ENCODE measurements at regions not wholly inside any gene's neighbourhood (a gene's known extent, or its start where the extent isn't known, plus 50 kb on each side); places are given as distances from the start of the nearest gene placed in this dataset.
A peak's percentile ranks its signal among the peaks of the same experiment; 100 is the strongest.

DNA sequence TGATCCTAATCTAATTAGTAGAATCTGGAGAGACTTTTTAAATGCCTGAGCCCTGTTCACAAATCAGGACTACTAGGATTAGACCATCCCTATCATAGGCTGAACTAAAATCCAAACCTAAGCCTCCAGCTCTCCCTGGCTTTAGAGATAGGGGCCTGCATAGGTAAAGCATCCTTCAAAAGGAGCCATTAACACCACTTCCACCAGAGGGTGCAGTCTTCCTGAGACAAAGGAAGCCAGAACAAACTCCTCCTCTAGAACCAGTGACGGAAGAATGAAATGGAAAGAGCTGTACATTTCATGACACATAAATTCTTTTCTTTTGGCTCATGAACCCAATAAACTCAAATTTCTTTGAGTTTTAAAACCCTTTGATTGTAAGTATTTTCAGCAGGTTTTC lies 291.2 kb upstream of the ADGRB3 start:
- peak; percentile 83 for DNase-seq
- no peak overlapping the region for H2AFZ ChIP-seq (ENCODE audit: low read length)
- no peaks in the 10 kb centered on the region for H3K79me2 ChIP-seq (ENCODE audit: low read length)
- peak overlapping the region; percentile 9; the same call in 1 of the 2 replicates for H3K4me2 ChIP-seq (ENCODE audit: low read length)
- BruUV-seq (replicated peaks), result no TSS peak
- no peak overlapping the region for H3K4me3 ChIP-seq (ENCODE audit: low read length)
- intact Hi-C loops (cut with micrococcal nuclease), result loop anchor here (1.0 to 5.0 kb wide), 5 partner anchors 124 to 434 kb away; no protein-coding TSS in a partner anchor
- no peaks in the 10 kb centered on the region for H3K9me2 ChIP-seq (replicated peaks; ENCODE audit: low read length)
- no peaks in the 10 kb centered on the region for H4K20me1 ChIP-seq (ENCODE audit: low read length)
- peak; percentile 96 for ATAC-seq
- no peaks in the 10 kb centered on the region for H3K4me1 ChIP-seq (ENCODE audit: insufficient read depth, low read length)
- H3K27me3 ChIP-seq (ENCODE audit: low read length), result no peaks in the 10 kb centered on the region
- H3F3A ChIP-seq (ENCODE audit: low read length, unreplicated experiment), result no peaks in the 10 kb centered on the region
- ChIA-PET CTCF (interaction anchor here (0.6 to 1.4 kb wide), 8 partner anchors 124 to 1118 kb away, joined by 3 to 17 read pairs (median 3); partner anchors contain the start of gene ADGRB3), POLR2A (ENCODE audit: unreplicated experiment) (no interaction called here)
- no peaks in the 10 kb centered on the region for H3K9me3 ChIP-seq (ENCODE audit: low read length)
- no peaks in the 10 kb centered on the region for H3K36me3 ChIP-seq (ENCODE audit: low read depth, low read length)
- no peak overlapping the region for H3K9ac ChIP-seq (ENCODE audit: low read length)
- H3K27ac ChIP-seq (ENCODE audit: low read length), result no peak overlapping the region
- TF ChIP-seq EZH2phosphoT487 (IDR thresholded peaks at IDR 0.05; ENCODE audit: borderline replicate concordance, low read length) (no peak), EZH2 (IDR thresholded peaks at IDR 0.05; ENCODE audit: low read length, unreplicated experiment) (no peak)
- TF ChIP-seq, protein P1, sequence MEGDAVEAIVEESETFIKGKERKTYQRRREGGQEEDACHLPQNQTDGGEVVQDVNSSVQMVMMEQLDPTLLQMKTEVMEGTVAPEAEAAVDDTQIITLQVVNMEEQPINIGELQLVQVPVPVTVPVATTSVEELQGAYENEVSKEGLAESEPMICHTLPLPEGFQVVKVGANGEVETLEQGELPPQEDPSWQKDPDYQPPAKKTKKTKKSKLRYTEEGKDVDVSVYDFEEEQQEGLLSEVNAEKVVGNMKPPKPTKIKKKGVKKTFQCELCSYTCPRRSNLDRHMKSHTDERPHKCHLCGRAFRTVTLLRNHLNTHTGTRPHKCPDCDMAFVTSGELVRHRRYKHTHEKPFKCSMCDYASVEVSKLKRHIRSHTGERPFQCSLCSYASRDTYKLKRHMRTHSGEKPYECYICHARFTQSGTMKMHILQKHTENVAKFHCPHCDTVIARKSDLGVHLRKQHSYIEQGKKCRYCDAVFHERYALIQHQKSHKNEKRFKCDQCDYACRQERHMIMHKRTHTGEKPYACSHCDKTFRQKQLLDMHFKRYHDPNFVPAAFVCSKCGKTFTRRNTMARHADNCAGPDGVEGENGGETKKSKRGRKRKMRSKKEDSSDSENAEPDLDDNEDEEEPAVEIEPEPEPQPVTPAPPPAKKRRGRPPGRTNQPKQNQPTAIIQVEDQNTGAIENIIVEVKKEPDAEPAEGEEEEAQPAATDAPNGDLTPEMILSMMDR (conservative IDR thresholded peaks at IDR 0.05; ENCODE audit: low read depth, low read length), result peak; percentile 81

DNA sequence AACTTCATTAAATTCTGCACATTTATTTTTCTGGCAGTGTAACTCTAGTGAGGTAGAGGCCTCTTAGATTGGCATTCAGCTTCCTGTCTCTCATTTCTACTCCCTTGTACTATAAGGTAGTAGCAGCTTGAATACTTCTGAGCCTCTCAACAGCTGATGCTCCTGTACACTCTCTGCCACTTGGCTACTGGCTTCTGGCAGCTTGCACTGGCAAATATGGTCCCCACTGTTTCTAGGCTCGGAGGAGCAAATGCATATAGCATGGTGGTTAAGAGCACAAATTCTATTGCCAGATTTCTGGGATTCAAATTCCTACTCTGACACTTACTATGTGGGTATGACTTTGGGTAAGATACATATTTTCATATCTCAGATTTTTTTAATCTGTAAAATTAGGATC lies 292.8 kb upstream of the ADGRB3 start:
- no peak overlapping the region for H3K4me2 ChIP-seq (ENCODE audit: low read length)
- TF ChIP-seq EZH2 (IDR thresholded peaks at IDR 0.05; ENCODE audit: low read length, unreplicated experiment) (no peak), EZH2phosphoT487 (IDR thresholded peaks at IDR 0.05; ENCODE audit: borderline replicate concordance, low read length) (no peak)
- TF ChIP-seq, protein P1 (conservative IDR thresholded peaks at IDR 0.05; ENCODE audit: low read depth, low read length), result no peak
- no TSS peak for BruUV-seq (replicated peaks)
- POLR2A ChIA-PET (ENCODE audit: unreplicated experiment), result no interaction called here
- H3K4me1 ChIP-seq (ENCODE audit: insufficient read depth, low read length), result no peaks in the 10 kb centered on the region
- no peaks in the 10 kb centered on the region for H3F3A ChIP-seq (ENCODE audit: low read length, unreplicated experiment)
- H3K9me3 ChIP-seq (ENCODE audit: low read length), result no peaks in the 10 kb centered on the region
- H2AFZ ChIP-seq (ENCODE audit: low read length), result no peak overlapping the region
- no peaks in the 10 kb centered on the region for H3K36me3 ChIP-seq (ENCODE audit: low read depth, low read length)
- H3K27ac ChIP-seq (ENCODE audit: low read length), result no peak overlapping the region
- no peak overlapping the region for H3K4me3 ChIP-seq (ENCODE audit: low read length)
- no peaks in the 10 kb centered on the region for H4K20me1 ChIP-seq (ENCODE audit: low read length)
- H3K9me2 ChIP-seq (replicated peaks; ENCODE audit: low read length), result no peaks in the 10 kb centered on the region
- DNase-seq (no peak), ATAC-seq (no peak)
- H3K79me2 ChIP-seq (ENCODE audit: low read length), result no peaks in the 10 kb centered on the region
- intact Hi-C loops (cut with micrococcal nuclease), result loop anchor here (5.0 kb wide), 1 partner anchor 215 kb away; no protein-coding TSS in a partner anchor
- no peaks in the 10 kb centered on the region for H3K27me3 ChIP-seq (ENCODE audit: low read length)
- H3K9ac ChIP-seq (ENCODE audit: low read length), result no peak overlapping the region
- CTCF ChIA-PET, result no interaction called here

DNA sequence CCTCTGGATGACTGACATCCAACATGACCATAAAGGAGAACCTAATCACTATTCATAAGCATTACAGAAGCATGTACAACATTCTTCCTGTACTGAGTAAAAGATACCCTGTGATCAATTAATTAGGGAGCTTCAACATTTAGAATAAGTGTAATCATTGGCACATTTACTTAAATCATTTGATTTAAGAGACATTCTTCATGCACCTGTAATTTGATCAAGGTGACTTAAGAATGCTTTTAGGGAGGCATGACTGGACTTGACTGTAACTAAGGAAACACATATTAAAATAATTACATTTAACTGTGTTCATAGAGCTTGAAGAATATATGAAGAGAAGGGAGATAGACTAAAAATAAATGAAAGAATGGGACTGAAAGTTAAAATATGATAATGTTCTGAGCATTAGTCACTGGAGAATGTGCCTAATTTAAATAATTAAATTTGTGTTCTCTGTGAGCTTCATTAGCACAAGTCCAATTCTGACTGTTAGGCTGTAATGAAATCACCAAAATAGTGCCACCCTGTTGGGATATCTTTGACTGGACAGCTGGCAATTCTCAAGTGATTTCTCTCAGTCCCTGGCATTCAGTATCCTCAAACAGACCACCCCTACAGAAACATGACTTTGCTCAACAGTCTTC lies 295.5 kb upstream of the ADGRB3 start:
- H2AFZ ChIP-seq (ENCODE audit: low read length), result no peak overlapping the region
- no peaks in the 10 kb centered on the region for H4K20me1 ChIP-seq (ENCODE audit: low read length)
- H3F3A ChIP-seq (ENCODE audit: low read length, unreplicated experiment), result no peaks in the 10 kb centered on the region
- H3K27me3 ChIP-seq (ENCODE audit: low read length), result no peaks in the 10 kb centered on the region
- DNase-seq (no peak), ATAC-seq (no peak)
- no peak overlapping the region for H3K4me2 ChIP-seq (ENCODE audit: low read length)
- ChIA-PET CTCF (no interaction called here), POLR2A (ENCODE audit: unreplicated experiment) (no interaction called here)
- no peak overlapping the region for H3K27ac ChIP-seq (ENCODE audit: low read length)
- TF ChIP-seq, protein P1 (conservative IDR thresholded peaks at IDR 0.05; ENCODE audit: low read depth, low read length), result no peak
- TF ChIP-seq EZH2 (IDR thresholded peaks at IDR 0.05; ENCODE audit: low read length, unreplicated experiment) (no peak), EZH2phosphoT487 (IDR thresholded peaks at IDR 0.05; ENCODE audit: borderline replicate concordance, low read length) (no peak)
- intact Hi-C loops (cut with micrococcal nuclease), result loop anchor here (5.0 kb wide), 1 partner anchor 218 kb away; no protein-coding TSS in a partner anchor
- no peaks in the 10 kb centered on the region for H3K9me2 ChIP-seq (replicated peaks; ENCODE audit: low read length)
- no peak overlapping the region for H3K9ac ChIP-seq (ENCODE audit: low read length)
- no peak overlapping the region for H3K4me3 ChIP-seq (ENCODE audit: low read length)
- no TSS peak for BruUV-seq (replicated peaks)
- H3K4me1 ChIP-seq (ENCODE audit: insufficient read depth, low read length), result no peaks in the 10 kb centered on the region
- no peaks in the 10 kb centered on the region for H3K9me3 ChIP-seq (ENCODE audit: low read length)
- no peaks in the 10 kb centered on the region for H3K79me2 ChIP-seq (ENCODE audit: low read length)
- no peaks in the 10 kb centered on the region for H3K36me3 ChIP-seq (ENCODE audit: low read depth, low read length)
